Right lung (tissue), 2 donors: ENCODE measurements at regions not wholly inside any gene's neighbourhood (a gene's known extent, or its start where the extent isn't known, plus 50 kb on each side); places are given as distances from the start of the nearest gene placed in this dataset.

ENCODE experiments used
- DNase-seq, 2 donors: peaks; one replicate each; pipeline ENCODE4 v3.0.0-alpha.2; 2013

- DNase-seq, result no peak
Measured at GRCh38 chr5:31098811-31099210, 94.7 kb upstream of the CDH6 start.

GRCh38 chr5:31097851-31098250 lies 95.6 kb upstream of the CDH6 start:
- no peak for DNase-seq

GRCh38 chr5:31096238-31096865 lies 97.1 kb upstream of the CDH6 start:
- no peak for DNase-seq

GRCh38 chr5:31095796-31096195 lies 97.7 kb upstream of the CDH6 start:
- no peak for DNase-seq

GRCh38 chr5:31091501-31091900 lies 102.0 kb upstream of the CDH6 start:
- DNase-seq, result no peak

- DNase-seq, result no peak
Measured at GRCh38 chr5:31090467-31090866, 103.0 kb upstream of the CDH6 start.

GRCh38 chr5:31086839-31087415 lies 106.6 kb upstream of the CDH6 start:
- no peak for DNase-seq

- DNase-seq, result no peak
Measured at GRCh38 chr5:31084871-31085270, 108.6 kb upstream of the CDH6 start.

GRCh38 chr5:31083364-31083763 lies 110.1 kb upstream of the CDH6 start:
- no peak for DNase-seq

GRCh38 chr5:31079668-31080067 lies 113.8 kb upstream of the CDH6 start:
- DNase-seq, result no peak

- DNase-seq, result no peak
Measured at GRCh38 chr5:31078956-31079355, 114.5 kb upstream of the CDH6 start.

- DNase-seq, result no peak
Measured at GRCh38 chr5:31075981-31076380, 117.5 kb upstream of the CDH6 start.

GRCh38 chr5:31068287-31068686 lies 125.2 kb upstream of the CDH6 start:
- DNase-seq, result no peak

GRCh38 chr5:31066655-31067328 lies 126.7 kb upstream of the CDH6 start:
- no peak for DNase-seq

GRCh38 chr5:31064215-31064614 lies 129.3 kb upstream of the CDH6 start:
- DNase-seq, result no peak

- no peak for DNase-seq
Measured at GRCh38 chr5:31062902-31063580, 130.4 kb upstream of the CDH6 start.

- peak in 1 of 2 donors; percentile 8 for DNase-seq
Measured at GRCh38 chr5:31059889-31060288, 133.6 kb upstream of the CDH6 start.

- no peak for DNase-seq
Measured at GRCh38 chr5:31054453-31054852, 139.0 kb upstream of the CDH6 start.

GRCh38 chr5:31052937-31053658 lies 140.4 kb upstream of the CDH6 start:
- no peak for DNase-seq

- no peak for DNase-seq
Measured at GRCh38 chr5:31051316-31051715, 142.2 kb upstream of the CDH6 start.

GRCh38 chr5:31049936-31050704 lies 143.4 kb upstream of the CDH6 start:
- no peak for DNase-seq
